ENCODE measurements at regions not wholly inside any gene's neighbourhood (a gene's known extent, or its start where the extent isn't known, plus 50 kb on each side); places are given as distances from the start of the nearest gene placed in this dataset.

- no peak for TF ChIP-seq POLR2AphosphoS5 (IDR thresholded peaks at IDR 0.05; ENCODE audit: borderline replicate concordance, low read depth, low read length)
- no peak for TF ChIP-seq EZH2 (IDR thresholded peaks at IDR 0.05)
These were observed 89.3 kb downstream of the DDIT4L start for GRCh38 chr4:100100985-100101384.
